Bronchial epithelial cell (primary cell): ENCODE measurements at regions not wholly inside any gene's neighbourhood (a gene's known extent, or its start where the extent isn't known, plus 50 kb on each side); places are given as distances from the start of the nearest gene placed in this dataset.

Experiments
- DNase-seq: peaks from one replicate; pipeline ENCODE4 v3.0.0-alpha.2; 2010; ENCODE audit warnings: low read depth
- FAIRE-seq: peaks from 2 replicates; lab custom pipeline; 2011; peaks lifted over from hg19 to GRCh38; lab: Jason Lieb, UNC
- H3K27me3 ChIP-seq: 2 replicates; pipeline ENCODE4 v1.5.1; 2011; ENCODE audit warnings: low read length; ENCODE audit not compliant: control insufficient read depth, insufficient read depth
- H3K36me3 ChIP-seq: 2 replicates; pipeline ENCODE4 v1.5.1; 2011; ENCODE audit warnings: low read length; ENCODE audit not compliant: control insufficient read depth, insufficient read depth
- H3K4me3 ChIP-seq: 2 replicates; pipeline ENCODE4 v1.5.1; 2011; ENCODE audit warnings: mild to moderate bottlenecking, low read depth, low read length, control low read depth
- CTCF ChIP-seq: IDR thresholded peaks from 2 replicates; pipeline ENCODE4 v1.5.1; 2011; ENCODE audit warnings: mild to moderate bottlenecking, moderate library complexity, low read length, control low read depth, inconsistent platforms; ENCODE audit not compliant: insufficient read depth, severe bottlenecking

GRCh38 chr13:85333506-85334020, 465.7 kb downstream of the SLITRK6 start:
- FAIRE-seq: no peak
- no peak for DNase-seq
- Histone ChIP-seq H3K4me3 (no peak overlapping the region), H3K27me3 (no peaks in the 10 kb centered on the region), H3K36me3 (no peaks in the 10 kb centered on the region)
- no peak for TF ChIP-seq CTCF

- Histone ChIP-seq H3K27me3 (no peaks in the 10 kb centered on the region), H3K36me3 (no peaks in the 10 kb centered on the region), H3K4me3 (no peak overlapping the region)
- DNase-seq (no peak), FAIRE-seq (no peak)
- TF ChIP-seq CTCF: no peak
Measured at GRCh38 chr13:85332615-85333014, 466.6 kb downstream of the SLITRK6 start.

- no peaks in the 10 kb centered on the region for H3K36me3 ChIP-seq
- TF ChIP-seq CTCF: no peak
- H3K4me3 ChIP-seq: no peak overlapping the region
- FAIRE-seq (no peak), DNase-seq (no peak)
- H3K27me3 ChIP-seq: no peaks in the 10 kb centered on the region
Measured at GRCh38 chr13:85321734-85322133, 477.5 kb downstream of the SLITRK6 start.

GRCh38 chr13:85317781-85318180, 481.4 kb downstream of the SLITRK6 start:
- H3K36me3 ChIP-seq: no peaks in the 10 kb centered on the region
- TF ChIP-seq CTCF: no peak
- DNase-seq: no peak
- no peaks in the 10 kb centered on the region for H3K27me3 ChIP-seq
- no peak overlapping the region for H3K4me3 ChIP-seq
- no peak for FAIRE-seq

GRCh38 chr13:85316506-85317025, 482.7 kb downstream of the SLITRK6 start:
- DNase-seq: no peak
- H3K36me3 ChIP-seq: no peaks in the 10 kb centered on the region
- H3K4me3 ChIP-seq: no peak overlapping the region
- TF ChIP-seq CTCF: no peak
- no peak for FAIRE-seq
- no peaks in the 10 kb centered on the region for H3K27me3 ChIP-seq

- Histone ChIP-seq H3K4me3 (no peak overlapping the region), H3K27me3 (no peaks in the 10 kb centered on the region), H3K36me3 (no peaks in the 10 kb centered on the region)
- DNase-seq (no peak), FAIRE-seq (no peak)
- no peak for TF ChIP-seq CTCF
Measured at GRCh38 chr13:85314686-85315085, 484.5 kb downstream of the SLITRK6 start.
